Epidermal melanocyte (primary cell): ENCODE measurements at regions not wholly inside any gene's neighbourhood (a gene's known extent, or its start where the extent isn't known, plus 50 kb on each side); places are given as distances from the start of the nearest gene placed in this dataset.
A peak's percentile ranks its signal among the peaks of the same experiment; 100 is the strongest.
"Not testable (repeated sequence)": the region's sequence is repeated elsewhere in the genome, so short reads cannot be mapped to it uniquely, and the experiment has no call there.

Source experiments
- DNase-seq: peaks from one replicate; pipeline ENCODE4 v3.0.0; 2011; ENCODE audit warnings: low spot score; ENCODE audit not compliant: insufficient read length

DNA sequence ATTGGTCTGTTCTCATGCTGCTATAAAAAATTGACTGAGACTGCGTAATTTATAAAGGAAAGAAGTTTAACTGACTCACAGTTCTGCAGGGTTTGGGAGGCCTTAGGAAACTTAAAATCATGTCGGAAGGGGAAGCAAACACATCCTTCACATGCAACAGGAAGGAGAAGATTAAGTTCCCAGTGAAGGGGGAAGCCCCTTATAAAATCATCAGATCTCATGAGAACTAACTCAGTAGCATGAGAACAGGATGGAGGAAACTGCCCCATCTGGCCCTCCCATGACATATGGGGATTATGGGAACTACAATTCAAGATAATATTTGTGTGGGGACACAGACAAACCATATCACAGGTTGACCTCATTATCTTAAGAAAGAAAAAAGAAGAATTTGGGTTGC lies 134.5 kb downstream of the PPP1R3A start:
- DNase-seq = no peak

DNA sequence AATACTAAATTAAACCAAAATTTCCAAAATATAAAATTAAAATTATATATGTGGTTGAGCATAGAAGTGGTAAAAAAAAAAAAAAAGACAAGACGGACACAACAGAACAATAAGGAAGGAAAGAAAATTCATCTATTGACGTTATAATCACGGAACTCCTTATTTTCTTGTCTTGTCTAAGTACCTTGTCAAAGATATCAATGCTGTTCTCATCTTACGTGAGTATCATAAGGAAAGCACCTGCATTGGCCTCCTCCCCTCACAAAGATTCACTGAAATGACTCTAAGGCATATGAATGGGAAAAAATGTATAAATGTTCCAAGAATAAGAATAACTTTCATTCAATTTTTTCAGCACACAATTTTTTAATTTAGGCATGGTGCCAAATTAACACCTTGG lies 135.4 kb downstream of the PPP1R3A start:
- DNase-seq = no peak

DNA sequence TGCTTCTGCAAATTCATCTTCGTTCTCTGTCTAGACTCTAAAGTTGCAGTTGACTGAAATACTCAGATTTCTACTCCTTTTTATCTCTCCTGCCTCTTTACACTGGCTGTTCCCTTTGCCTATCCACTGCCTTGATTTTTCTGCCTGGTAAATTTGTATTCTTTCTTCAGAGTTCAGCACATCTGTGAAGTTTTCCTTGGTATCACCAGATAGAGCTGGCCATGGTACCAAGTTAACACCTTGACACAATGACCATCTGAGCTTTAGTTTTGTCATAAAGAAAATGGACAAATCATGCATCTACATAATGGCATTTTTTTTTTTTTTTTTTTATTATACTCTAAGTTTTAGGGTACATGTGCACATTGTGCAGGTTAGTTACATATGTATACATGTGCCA lies 143.0 kb downstream of the PPP1R3A start:
- no peak for DNase-seq

DNA sequence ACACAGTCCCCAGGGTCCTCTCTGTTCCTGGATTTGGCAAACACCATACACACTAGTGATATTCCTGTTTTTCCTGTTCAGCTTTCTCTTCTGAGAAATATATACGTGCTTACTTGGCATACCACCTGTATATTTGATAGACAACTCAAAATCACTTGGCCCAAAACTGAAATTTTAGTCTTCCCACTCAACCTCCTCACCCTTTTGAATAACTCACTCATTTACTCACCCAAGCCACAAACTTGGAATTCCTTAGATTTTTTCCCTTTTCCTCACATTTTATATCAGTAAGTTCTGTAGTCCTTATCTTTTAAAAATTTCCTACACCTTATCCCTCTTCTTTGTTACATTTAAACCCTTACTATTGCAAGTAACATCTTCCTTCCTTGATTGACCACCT lies 143.4 kb downstream of the PPP1R3A start:
- no peak for DNase-seq

DNA sequence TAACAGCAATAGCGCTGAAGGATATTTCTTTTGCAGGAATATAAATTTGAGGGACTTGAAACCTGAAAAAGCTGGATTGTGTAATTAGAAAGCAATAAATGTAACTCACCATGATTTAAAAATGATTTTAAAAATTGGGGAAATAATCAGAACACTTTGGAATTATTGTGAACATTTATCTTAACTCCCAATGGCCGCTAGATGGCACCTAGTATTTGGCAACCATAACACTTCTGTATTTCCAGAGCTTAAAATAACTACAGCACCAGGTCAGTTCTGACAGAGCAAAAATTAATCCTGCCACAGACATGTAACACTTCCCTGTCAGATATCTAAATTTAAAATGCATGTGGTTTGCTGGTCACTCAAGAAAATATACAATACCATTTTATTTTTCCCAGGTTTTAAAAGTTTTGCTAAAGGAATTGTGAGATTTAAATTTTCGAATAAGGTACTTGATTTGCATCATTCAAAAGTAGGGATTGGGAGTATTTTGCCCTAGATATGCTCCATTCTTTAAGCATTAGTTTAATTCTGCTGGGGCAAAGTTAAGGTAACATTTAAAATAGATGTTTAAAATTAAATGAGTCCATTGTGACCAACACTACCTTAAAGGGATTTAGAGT lies 144.5 kb downstream of the PPP1R3A start:
- DNase-seq = peak; percentile 37

DNA sequence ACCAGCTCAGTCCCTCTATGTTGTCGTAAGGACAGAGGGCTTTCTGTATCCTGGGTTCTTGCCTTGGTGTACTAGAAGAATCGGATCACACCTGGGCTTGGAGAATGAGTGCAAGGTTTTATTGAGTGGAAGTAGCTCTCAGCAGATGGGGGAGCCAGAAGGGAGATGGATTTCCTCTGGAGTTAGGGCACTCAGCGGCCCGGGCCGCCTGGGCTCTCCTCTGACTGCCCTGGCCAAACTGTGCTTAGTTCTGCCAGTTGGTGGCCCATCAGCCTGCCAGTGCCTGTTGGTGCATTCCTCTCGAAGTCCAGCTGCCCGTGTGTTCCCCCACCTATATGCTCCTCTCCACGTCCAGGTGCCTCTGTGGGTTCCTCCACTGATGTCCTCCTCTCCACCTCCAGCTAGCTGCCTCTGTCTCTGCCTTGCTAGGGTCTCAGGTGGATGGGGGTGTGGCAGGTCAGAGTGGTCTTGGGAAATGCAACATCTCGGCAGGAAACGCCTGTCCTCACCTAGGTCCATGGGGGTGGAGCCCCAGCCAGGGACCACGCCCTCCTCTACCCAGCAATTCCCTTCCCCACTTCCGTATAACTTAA lies 148.6 kb downstream of the PPP1R3A start:
- DNase-seq = no peak

DNA sequence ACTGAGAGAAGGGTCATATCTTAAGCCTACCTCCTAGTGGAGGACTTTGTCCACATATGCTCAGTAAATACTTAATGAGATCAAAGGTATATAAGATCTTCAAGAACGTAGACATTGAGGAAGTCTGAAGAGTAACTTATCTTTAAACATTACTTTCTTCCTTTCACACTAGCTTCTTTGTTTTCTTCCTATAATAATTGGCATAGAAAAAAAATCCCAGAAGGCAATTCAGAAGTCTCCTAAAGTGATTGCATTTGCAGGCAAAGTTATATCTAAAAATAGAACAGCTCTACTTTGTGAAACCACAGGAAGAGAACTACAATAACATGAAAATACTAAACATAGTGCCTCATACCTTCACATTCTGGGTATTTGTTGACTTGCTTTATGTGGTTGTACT lies 150.4 kb downstream of the PPP1R3A start:
- DNase-seq = no peak

DNA sequence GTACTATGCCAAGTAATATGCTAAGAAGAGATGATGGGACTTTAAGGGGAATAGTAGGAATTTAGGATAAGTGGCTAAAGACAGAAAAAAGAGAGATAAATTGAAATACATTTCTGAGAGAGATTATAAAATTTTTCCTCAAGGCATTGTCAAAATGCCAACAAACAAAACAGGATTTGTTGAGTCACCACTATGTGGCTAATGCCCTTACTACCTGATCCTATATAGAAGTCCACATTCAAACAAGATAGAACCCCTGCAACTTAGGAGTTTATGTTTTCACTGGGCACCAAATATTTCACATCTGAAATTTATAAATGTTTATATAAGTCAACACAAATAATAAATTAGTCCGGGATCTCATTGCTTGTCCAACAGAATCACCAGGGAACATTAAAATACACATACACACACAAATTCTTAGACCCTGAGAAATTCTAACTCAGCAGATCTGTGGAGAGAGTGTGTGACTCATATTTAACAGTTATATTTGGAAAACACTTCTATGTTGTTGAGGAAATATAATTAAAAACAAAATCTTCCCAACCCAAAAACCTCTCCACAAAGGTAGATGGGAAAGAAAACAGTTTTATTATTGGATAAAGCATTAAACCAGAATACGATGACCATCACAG lies 154.3 kb downstream of the PPP1R3A start:
- no peak for DNase-seq

DNA sequence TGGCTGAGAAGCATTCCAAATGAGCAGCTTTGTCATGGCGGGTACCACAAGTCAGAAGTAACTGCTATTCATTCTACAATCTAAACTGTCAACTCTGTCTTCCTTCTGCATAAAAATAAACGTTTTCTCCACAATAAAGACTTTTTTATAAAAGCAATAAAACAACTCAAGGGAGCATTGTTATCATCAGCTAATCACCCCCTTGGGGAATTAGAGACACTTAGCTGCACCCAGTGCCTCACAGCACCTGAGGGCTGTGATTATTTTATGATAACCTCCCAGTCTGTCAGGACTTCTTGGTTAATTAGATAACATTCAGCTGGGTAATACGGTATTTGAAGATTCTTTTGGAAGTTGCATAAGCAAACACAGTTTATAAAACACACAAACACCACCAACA lies 155.6 kb downstream of the PPP1R3A start:
- no peak for DNase-seq

DNA sequence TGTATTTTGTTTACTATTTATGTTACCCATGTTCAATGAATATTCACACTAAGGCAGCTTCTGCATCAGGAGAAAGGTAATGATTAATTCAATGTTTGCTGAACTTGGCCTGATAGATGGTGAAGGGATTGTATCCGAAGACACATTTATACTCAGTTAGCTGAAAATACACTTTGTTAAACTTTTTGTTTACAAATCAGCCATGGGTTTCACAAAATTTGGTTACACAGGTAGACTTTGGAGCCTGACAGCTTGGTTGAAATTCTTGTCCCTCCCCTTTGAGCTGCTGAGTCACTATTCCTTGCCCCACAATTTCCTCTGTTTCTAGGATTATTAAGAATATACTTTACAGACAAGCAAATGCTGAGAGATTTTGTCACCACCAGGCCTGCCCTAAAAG lies 162.6 kb downstream of the PPP1R3A start:
- no peak for DNase-seq

DNA sequence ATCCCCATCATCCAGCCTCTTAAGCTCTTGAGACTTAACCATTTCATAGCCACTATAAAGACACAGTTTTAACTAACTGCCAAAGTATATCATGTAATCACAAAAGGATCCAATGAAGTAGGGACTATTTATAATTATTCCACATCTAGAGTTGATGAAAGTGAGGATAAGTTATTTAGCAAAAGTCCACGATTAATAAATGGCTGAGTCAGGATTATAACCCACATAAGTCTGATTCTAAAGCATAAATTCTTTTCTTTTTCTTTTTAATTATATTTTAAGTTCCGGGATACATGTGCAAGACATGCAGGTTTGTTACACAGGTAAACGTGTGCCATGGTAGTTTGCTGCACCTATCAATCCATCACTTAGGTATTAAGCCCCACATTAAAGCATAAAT lies 166.1 kb downstream of the PPP1R3A start:
- DNase-seq = no peak

DNA sequence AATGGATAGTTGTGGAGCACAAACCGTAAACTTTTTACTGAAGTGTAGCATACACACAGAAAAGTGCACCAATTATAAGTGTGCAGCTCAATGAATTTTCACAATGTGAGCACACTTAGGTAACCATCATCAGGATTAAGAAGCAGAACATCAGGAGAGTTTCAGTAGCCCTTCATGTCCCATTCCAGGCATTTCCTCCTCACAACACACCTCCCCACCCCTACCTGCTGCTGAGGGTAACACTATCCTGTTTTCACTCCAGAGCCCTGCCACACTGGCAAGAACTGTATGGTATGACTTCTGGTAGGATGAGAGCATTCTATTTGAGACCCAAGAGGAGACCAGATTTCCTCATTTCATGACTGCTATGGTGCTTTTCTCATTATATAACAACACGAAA lies 166.5 kb downstream of the PPP1R3A start:
- no peak for DNase-seq

DNA sequence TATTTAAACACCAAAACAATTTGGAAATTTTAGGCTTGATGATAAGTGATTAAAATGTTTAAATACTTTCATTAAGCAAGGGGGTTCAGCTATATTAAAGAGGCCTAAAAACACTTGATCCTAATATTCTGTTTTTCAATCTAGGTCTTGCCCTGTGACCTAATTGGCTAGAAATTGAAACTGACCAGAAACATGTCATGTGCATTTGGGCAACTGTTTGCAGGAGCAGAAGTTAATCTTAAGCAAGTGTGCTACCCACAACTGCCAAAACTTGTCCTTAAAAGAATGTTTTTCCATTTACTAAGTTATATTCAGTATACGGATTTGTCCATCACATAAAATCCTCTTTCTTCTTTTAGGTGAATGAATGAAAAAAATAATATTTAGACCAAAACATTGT lies 167.3 kb downstream of the PPP1R3A start:
- no peak for DNase-seq

DNA sequence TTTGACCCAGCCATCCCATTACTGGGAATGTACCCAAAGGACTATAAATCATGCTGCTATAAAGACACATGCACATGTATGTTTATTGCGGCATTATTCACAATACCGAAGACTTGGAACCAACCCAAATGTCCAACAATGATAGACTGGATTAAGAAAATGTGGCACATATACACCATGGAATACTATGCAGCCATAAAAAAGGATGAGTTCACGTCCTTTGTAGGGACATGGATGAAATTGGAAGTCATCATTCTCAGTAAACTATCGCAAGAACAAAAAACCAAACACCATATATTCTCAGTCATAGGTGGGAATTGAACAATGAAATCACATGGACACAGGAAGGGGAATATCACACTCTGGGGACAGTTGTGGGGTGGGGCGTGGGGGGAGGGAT lies 170.4 kb downstream of the PPP1R3A start:
- not testable (repeated sequence) for DNase-seq

DNA sequence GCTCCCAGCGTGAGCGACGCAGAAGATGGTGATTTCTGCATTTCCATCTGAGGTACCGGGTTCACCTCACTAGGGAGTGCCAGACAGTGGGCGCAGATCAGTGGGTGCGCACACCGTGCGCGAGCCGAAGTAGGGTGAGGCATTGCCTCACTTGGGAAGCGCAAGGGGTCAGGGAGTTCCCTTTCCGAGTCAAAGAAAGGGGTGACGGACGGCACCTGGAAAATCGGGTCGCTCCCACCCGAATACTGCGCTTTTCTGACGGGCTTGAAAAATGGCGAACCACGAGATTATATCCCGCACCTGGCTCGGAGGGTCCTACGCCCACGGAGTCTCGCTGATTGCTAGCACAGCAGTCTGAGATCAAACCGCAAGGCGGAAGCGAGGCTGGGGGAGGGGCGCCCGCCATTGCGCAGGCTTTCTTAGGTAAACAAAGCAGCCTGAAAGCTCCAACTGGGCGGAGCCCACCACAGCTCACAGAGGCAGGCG lies 175.8 kb downstream of the PPP1R3A start:
- not testable (repeated sequence) for DNase-seq

DNA sequence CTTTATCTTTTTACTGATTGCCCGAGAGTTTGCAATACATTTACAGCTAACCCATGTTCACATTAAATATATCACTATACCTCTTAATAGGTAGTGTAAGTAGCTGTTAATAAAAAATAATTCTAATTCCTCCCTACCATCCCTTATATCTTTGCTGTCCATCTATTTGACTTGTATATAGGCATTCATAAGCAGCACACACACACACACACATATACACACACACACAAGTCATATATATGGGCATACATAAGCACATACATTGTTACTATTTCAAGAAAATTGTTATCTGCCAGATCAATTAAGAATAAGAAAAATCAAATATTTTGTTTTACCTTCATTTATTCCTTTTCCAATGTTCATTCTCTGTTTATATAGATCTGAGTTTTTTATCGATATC lies 176.4 kb downstream of the PPP1R3A start:
- no peak for DNase-seq

DNA sequence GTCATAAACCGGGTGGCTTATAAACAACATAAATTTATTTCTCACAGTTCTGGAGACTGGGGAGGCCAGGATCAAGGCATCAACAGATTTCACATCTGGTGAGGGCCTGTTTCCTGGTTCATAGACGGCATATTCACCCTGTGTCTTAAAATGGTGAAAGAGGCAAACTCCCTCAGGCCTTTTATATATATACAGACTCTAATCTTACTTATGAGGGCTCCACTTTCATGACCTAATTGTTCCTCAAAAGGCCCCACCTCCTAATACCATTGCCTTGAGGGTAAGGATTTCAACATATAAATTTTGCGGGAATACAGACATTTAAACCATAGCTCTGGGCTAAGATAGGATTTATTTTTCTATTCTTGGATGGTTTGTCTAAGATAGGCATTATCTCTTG lies 187.2 kb downstream of the PPP1R3A start:
- no peak for DNase-seq

DNA sequence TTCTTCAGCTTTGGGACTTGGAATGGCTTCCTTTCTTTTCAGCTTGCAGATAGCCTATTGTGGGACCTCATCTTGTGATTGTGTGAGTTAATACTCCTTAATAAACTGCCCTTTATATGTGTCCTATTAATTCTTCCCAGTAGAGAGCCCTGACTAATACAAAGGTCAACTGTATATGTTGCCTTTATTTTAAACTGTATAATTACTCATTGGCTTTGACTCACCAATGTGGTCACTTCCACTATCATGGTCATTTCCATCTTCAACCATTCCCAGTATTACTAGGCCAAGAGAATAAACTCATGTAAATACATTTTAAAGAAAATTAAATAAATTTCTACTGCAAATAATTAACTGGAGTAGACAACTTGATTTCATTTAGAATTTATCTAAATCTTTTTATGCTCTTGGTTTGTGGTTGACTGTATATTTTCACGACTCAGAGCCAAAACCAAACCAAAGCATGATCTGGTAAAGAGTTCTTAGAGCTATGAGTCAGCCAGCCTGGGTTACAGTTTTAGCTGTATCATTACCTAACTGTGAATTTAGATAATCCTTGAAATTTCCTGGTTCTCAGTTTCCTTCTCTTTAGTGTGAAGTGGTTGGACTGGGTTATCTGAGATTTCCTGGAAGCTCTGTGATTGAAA lies 188.4 kb downstream of the PPP1R3A start:
- DNase-seq = no peak

DNA sequence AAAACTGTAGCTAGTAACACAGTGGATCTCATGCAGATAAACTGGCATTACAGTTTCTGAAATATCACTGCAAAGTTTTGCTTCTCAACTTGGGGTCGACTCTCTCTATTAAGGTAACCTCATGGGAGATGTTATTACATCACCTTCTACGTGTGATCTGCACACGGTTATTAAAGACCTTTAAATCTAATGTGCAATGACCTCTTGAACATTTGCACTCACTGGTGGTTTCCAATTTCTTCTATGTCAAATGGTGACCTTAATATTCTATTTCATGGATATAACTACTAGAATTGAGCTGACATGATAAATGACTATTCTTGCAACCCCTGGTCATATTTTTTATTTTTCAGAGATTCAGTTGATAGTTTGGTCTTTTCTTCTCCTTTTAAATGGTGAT lies 191.3 kb downstream of the PPP1R3A start:
- no peak for DNase-seq

DNA sequence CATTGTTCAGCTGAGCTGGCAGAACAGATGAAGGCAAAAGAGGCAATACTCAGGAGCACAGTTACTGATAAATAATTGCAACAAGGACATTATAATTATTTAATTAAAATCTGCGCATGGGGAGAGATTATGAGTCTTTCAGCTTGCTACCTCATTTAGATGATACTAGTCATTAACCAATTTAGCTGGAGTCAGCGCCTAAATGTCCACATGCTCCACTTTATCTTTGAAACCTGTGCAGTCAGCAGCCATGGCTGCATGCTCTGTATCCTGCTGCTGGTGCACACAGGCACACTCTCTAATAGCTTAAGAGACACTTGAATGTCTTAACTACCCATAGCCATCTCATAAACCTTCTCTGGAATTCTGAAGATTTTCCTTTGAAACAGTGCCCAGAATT lies 196.8 kb downstream of the PPP1R3A start:
- DNase-seq = no peak

DNA sequence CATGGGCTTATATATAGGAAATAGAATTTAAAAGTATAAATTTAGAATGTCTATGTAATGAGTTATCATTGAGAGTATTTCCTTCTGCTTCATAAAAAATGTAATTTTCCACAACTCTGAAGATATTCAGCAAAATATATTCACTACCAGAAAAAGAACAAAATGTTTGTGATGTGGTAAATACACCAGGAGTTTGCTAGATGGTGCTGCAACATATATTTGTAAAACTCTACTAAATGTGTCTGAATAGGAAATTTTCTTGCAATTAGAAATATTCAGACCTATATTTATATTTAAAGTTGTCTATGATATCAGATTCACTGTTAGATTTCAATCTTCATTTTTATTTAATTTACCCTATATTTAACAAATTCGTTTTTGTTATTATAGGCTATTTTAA lies 201.1 kb downstream of the PPP1R3A start:
- no peak for DNase-seq
